AG04450 (cell line): ENCODE measurements at regions not wholly inside any gene's neighbourhood (a gene's known extent, or its start where the extent isn't known, plus 50 kb on each side); places are given as distances from the start of the nearest gene placed in this dataset.
A peak's percentile ranks its signal among the peaks of the same experiment; 100 is the strongest.

Experiments
- CTCF ChIA-PET: fragments of 300-600, 350-600 bp; formaldehyde crosslinking; extraction: SDS; loops from one replicate; lab custom pipeline; 2022; ENCODE audit warnings: antibody characterized with exemption, inconsistent platforms; lab: Charles Lee
- POLR2A ChIA-PET: fragments of 350-600 bp; formaldehyde crosslinking; extraction: SDS; loops from one replicate; lab custom pipeline; 2021; ENCODE audit warnings: antibody characterized with exemption, inconsistent platforms; lab: Yijun Ruan, JAX
- DNase-seq: peaks from one replicate; pipeline ENCODE4 v3.0.0-alpha.2; 2011; ENCODE audit warnings: low read depth, low spot score
- H3K27ac ChIP-seq: one replicate; pipeline ENCODE4 v1.5.1; 2012; ENCODE audit warnings: low read depth, low read length, control low read depth
- H3K27me3 ChIP-seq: one replicate; pipeline ENCODE4 v1.6.0; 2012; ENCODE audit warnings: low read length; ENCODE audit not compliant: control insufficient read depth, insufficient read depth
- H3K4me3 ChIP-seq: 2 replicates; pipeline ENCODE4 v1.5.1; 2011; ENCODE audit warnings: mild to moderate bottlenecking, low read depth, low read length, control low read depth
- H3K9me3 ChIP-seq: 2 replicates; pipeline ENCODE4 v1.5.1; 2012; ENCODE audit warnings: low read length; ENCODE audit not compliant: control insufficient read depth, insufficient read depth
- CTCF ChIP-seq: IDR thresholded peaks from 2 replicates; pipeline ENCODE4 v1.5.1; 2011; ENCODE audit warnings: low read depth, low read length, control low read depth, inconsistent platforms

GRCh38 chr2:151114874-151115273 is 146.8 kb downstream of the RBM43 start:
- TF ChIP-seq CTCF: no peak
- Histone ChIP-seq H3K27me3 (no peaks in the 10 kb centered on the region), H3K9me3 (peaks cover 5% of the 10 kb centered on the region; the same call in 1 of the 2 replicates), H3K27ac (no peak overlapping the region), H3K4me3 (no peak overlapping the region)
- no peak for DNase-seq
- ChIA-PET CTCF (no interaction called here), POLR2A (no interaction called here)

- TF ChIP-seq CTCF: no peak
- Histone ChIP-seq H3K4me3 (no peak overlapping the region), H3K27ac (no peak overlapping the region), H3K27me3 (no peaks in the 10 kb centered on the region), H3K9me3 (peaks cover 3% of the 10 kb centered on the region; the same call in 1 of the 2 replicates)
- POLR2A ChIA-PET: no interaction called here
- CTCF ChIA-PET: no interaction called here
- DNase-seq: no peak
Observed at GRCh38 chr2:151113318-151113717, 148.3 kb downstream of the RBM43 start.

DNA sequence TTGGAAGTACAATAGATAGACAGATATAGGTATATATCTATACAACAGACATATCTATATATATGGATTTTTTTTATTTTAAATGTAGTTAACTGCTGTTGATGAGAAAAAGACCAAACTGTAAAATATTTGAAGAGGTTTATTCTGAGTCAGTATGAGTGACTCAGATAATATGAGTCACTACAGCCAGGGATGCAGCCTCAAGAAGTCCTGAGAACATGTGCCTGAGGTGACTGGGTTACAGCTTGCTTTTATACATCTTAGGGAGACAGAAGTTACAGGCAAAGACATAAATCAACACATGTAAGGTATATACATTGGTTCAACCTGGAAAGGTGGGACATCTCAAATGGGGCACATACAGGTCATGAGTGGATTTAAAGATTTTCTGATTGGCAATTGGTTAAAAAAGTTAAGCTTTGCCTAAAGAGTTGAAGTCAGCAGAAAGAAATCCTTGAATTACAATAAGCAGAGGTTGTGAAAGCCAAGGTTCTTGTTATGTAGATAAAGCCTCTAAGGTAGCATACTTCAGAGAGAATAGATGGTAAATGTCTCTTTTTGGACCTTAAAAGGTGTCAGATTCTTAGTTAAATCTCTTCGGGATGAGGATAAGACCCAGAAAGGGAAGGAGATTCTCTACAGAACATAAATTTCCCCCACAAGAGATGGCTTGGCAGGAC is 149.9 kb downstream of the RBM43 start:
- ChIA-PET POLR2A (no interaction called here), CTCF (interaction anchor here (1.3 kb wide), 1 partner anchor 60 kb away, joined by 3 read pairs; no protein-coding TSS in a partner anchor)
- TF ChIP-seq CTCF: no peak
- Histone ChIP-seq H3K27ac (no peak overlapping the region), H3K27me3 (no peaks in the 10 kb centered on the region), H3K4me3 (no peak overlapping the region), H3K9me3 (no peaks in the 10 kb centered on the region)
- peak; percentile 51 for DNase-seq

DNA sequence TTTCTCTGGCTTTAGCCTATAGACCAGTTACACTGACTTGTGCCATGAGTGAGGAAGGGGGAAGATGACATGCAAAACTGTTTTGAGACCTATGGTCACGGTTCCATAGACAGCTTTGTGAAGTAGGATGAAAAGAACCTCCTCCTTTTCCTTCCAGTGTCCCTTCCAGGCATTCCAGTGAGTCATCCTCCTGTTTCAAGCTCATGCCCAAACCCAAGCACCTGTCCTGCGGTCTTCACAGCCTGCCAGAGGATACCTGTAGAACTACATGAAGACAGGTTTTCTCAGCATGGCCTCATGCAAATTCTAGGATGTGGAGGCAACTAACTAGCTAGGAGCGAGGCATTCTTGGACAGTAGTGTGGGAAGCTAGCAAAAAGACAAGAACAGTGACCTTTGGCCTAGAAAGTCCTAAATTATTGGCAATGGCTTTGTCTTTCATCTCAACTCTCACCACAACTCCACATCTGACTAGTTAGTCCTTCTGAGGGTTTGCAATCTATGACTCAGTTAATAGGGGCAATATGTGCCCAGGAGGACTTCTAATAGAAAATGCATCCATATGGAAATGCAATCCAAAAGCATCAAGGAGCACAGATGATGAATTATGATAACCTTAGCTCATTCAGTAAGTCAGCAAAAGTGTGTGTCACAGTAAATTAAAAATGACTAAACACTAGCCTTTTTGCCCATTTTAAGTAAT is 154.7 kb downstream of the RBM43 start:
- no peak for TF ChIP-seq CTCF
- H3K9me3 ChIP-seq: no peaks in the 10 kb centered on the region
- H3K27ac ChIP-seq: no peak overlapping the region
- ChIA-PET CTCF (no interaction called here), POLR2A (no interaction called here)
- H3K27me3 ChIP-seq: no peaks in the 10 kb centered on the region
- H3K4me3 ChIP-seq: no peak overlapping the region
- DNase-seq: no peak

DNA sequence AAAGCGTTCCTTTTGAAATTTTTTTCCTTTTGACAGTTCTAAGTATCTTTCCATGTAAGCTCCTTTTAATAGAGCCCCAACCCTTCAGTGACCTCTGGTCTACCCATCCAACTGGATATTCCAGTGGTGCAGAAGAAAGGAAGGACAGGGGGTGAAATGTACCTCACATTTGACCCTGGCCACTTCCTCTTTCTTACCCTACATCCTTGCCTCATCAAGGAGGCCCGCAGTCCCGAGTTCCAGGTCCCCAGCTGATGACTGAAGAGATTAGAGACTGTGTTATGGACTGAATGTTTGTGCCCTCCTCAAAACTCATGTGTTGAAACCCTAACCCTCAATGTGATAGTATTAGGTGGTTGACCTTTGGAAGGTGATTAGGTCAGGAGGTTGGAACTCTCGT is 158.1 kb downstream of the RBM43 start:
- TF ChIP-seq CTCF: no peak
- Histone ChIP-seq H3K4me3 (no peak overlapping the region), H3K9me3 (no peaks in the 10 kb centered on the region), H3K27me3 (no peaks in the 10 kb centered on the region), H3K27ac (no peak overlapping the region)
- DNase-seq: no peak
- ChIA-PET POLR2A (no interaction called here), CTCF (no interaction called here)
